Fibroblast of lung (primary cell): ENCODE measurements at regions not wholly inside any gene's neighbourhood (a gene's known extent, or its start where the extent isn't known, plus 50 kb on each side); places are given as distances from the start of the nearest gene placed in this dataset.

ENCODE experiments used
- DNase-seq, 2 donors: peaks; one replicate each; pipeline versions ENCODE4 v3.0.0 to v3.0.0-alpha.2; 2010; ENCODE audit warnings: low read depth in 2 of 2
- H2AFZ ChIP-seq: 2 replicates; pipeline ENCODE4 v1.5.1; 2012; ENCODE audit warnings: low read length, control low read depth, inconsistent platforms
- H3K27ac ChIP-seq: 2 replicates; pipeline ENCODE4 v1.5.1; 2011; ENCODE audit warnings: low read length, control low read depth; ENCODE audit not compliant: insufficient read depth
- H3K27me3 ChIP-seq: 2 replicates; pipeline ENCODE4 v1.5.1; 2011; ENCODE audit warnings: mild to moderate bottlenecking, low read length; ENCODE audit not compliant: control insufficient read depth, insufficient read depth
- H3K36me3 ChIP-seq: 2 replicates; pipeline ENCODE4 v1.5.1; 2011; ENCODE audit warnings: low read length; ENCODE audit not compliant: control insufficient read depth, insufficient read depth
- H3K4me1 ChIP-seq: 2 replicates; pipeline ENCODE4 v1.5.1; 2011; ENCODE audit warnings: low read length; ENCODE audit not compliant: control insufficient read depth, insufficient read depth; ENCODE audit errors: extremely low read depth
- H3K4me2 ChIP-seq: 2 replicates; pipeline ENCODE4 v1.5.1; 2011; ENCODE audit warnings: low read length, control low read depth; ENCODE audit not compliant: insufficient read depth; ENCODE audit errors: extremely low read depth
- H3K4me3 ChIP-seq, 4 experiments: fragments of 200-600 bp in 1 of 4; sonication (generic) in 1 of 4; replicated peaks in 1 of 4; 2 replicates each; pipeline ENCODE4 v1.5.1; 2011 to 2016; ENCODE audit warnings: low read length in 4 of 4, low read depth in 3 of 4, mild to moderate bottlenecking in 3 of 4, control low read depth in 2 of 4, inconsistent platforms in 1 of 4, mixed read lengths in 1 of 4; ENCODE audit not compliant: insufficient read depth in 1 of 4; ENCODE audit errors: control extremely low read depth in 1 of 4
- H3K79me2 ChIP-seq: 2 replicates; pipeline ENCODE4 v1.5.1; 2012; ENCODE audit warnings: mild to moderate bottlenecking, low read length, inconsistent platforms; ENCODE audit not compliant: control insufficient read depth, insufficient read depth
- H3K9ac ChIP-seq: 2 replicates; pipeline ENCODE4 v1.5.1; 2011; ENCODE audit warnings: mild to moderate bottlenecking, low read length, control low read depth; ENCODE audit not compliant: insufficient read depth
- H3K9me3 ChIP-seq: 2 replicates; pipeline ENCODE4 v1.5.1; 2012; ENCODE audit warnings: low read depth, low read length; ENCODE audit not compliant: control insufficient read depth, insufficient read depth
- H4K20me1 ChIP-seq: 2 replicates; pipeline ENCODE4 v1.5.1; 2011; ENCODE audit warnings: low read length; ENCODE audit not compliant: control insufficient read depth, insufficient read depth; ENCODE audit errors: extremely low read depth
- CTCF ChIP-seq, 2 donors: IDR thresholded peaks in 1 of 2; conservative IDR thresholded peaks in 1 of 2; 1 replicate in 1 of 2; 2 replicates in 1 of 2; pipeline ENCODE4 v1.5.1; 2011 to 2012; ENCODE audit warnings: low read length in 2 of 2, control low read depth in 1 of 2, inconsistent platforms in 1 of 2, low read depth in 1 of 2, mild to moderate bottlenecking in 1 of 2
- EZH2 ChIP-seq: IDR thresholded peaks from 2 replicates; pipeline ENCODE4 v1.5.1; 2012; ENCODE audit warnings: low read length, control low read depth, mild to moderate bottlenecking; ENCODE audit errors: missing control alignments

DNA sequence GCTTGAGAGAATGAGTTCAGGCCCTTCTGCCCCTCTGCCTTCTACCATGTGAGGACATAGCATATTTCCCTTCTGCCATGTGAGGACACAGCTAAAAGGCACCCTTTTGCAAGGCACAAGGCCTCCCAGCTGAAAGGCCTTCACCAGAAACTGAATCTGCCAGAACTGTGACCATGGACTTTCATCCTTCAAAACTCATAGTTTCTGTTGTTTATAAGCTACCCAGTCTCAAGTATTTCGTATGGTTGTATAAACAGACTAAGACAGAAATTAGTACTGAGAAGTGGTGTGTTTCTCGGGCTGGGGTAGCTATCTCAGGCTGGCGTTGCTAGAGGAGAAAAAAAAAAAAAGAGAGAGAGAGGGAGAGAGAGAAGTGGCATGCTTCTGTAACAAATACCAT, 368.6 kb downstream of the DMRTA1 start:
- Histone ChIP-seq H3K27me3 (no peaks in the 10 kb centered on the region), H4K20me1 (no peaks in the 10 kb centered on the region), H2AFZ (no peak overlapping the region), H3K79me2 (no peaks in the 10 kb centered on the region), H3K4me2 (no peak overlapping the region), H3K9ac (no peak overlapping the region), H3K4me3 (no peak overlapping the region), H3K9me3 (no peaks in the 10 kb centered on the region), H3K27ac (no peak overlapping the region), H3K4me1 (no peaks in the 10 kb centered on the region), H3K36me3 (no peaks in the 10 kb centered on the region)
- no peak for DNase-seq
- TF ChIP-seq CTCF (conservative IDR thresholded peaks at IDR 0.05 in 1 of 2, IDR thresholded peaks at IDR 0.05 in 1 of 2; ENCODE audit: low read depth in 1 of 2, low read length in 2 of 2) (no peak), EZH2 (no peak)

DNA sequence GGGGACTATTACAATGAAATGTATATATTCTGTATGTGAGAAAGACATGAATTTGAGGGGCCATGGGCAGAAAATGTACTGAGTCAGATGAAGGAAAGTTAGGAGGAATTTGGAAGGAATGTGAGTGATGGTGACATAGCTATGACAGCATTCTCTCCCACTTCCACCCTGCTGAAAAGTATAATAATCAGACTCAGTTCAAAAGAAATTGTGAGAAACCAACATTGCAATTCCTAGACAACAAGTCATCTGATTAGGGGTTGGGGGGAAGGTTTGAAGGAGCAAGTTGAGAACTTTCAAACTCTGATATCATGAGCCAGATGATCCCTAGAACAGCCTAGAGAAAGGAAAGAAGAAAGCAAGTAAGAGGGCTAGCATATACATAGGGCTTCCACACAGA, 370.6 kb downstream of the DMRTA1 start:
- Histone ChIP-seq H3K4me1 (no peaks in the 10 kb centered on the region), H3K79me2 (no peaks in the 10 kb centered on the region), H3K27ac (no peak overlapping the region), H3K9me3 (no peaks in the 10 kb centered on the region), H3K36me3 (no peaks in the 10 kb centered on the region), H3K4me2 (no peak overlapping the region), H4K20me1 (no peaks in the 10 kb centered on the region), H3K4me3 (no peak overlapping the region), H3K9ac (no peak overlapping the region), H3K27me3 (no peaks in the 10 kb centered on the region), H2AFZ (no peak overlapping the region)
- no peak for TF ChIP-seq EZH2
- no peak for TF ChIP-seq CTCF (conservative IDR thresholded peaks at IDR 0.05 in 1 of 2, IDR thresholded peaks at IDR 0.05 in 1 of 2; ENCODE audit: low read depth in 1 of 2, low read length in 2 of 2)
- DNase-seq, result peak in 1 of 2 donors; percentile 74

DNA sequence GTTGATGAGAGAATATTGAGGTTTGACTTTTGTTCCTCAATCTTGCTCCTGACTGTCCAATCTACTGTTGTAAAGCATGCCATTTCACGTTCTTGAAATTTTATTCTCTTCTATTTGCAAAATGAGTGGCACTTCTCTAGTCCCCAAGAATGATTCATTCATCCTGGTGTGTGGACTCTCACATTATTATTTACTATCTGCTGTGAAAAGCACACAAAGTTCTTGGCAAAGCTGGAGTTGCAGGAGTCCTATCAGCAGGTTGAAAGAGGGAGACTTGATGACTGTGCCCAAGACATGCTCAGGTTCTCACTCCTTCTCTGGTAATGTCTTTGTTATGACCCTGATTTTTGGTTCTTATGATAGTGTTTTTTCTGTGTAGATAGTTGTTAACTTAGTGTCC, 382.6 kb downstream of the DMRTA1 start:
- no peak for DNase-seq
- Histone ChIP-seq H3K4me2 (no peak overlapping the region), H3K4me3 (no peak overlapping the region)

More for the DNA sequence above, 382.6 kb downstream of the DMRTA1 start:
- H4K20me1 ChIP-seq, result no peaks in the 10 kb centered on the region
- H3K9me3 ChIP-seq, result no peaks in the 10 kb centered on the region
- no peaks in the 10 kb centered on the region for H3K79me2 ChIP-seq
- H3K4me1 ChIP-seq, result no peaks in the 10 kb centered on the region
- no peak overlapping the region for H2AFZ ChIP-seq
- no peaks in the 10 kb centered on the region for H3K27me3 ChIP-seq
- no peak overlapping the region for H3K9ac ChIP-seq
- no peaks in the 10 kb centered on the region for H3K36me3 ChIP-seq
- TF ChIP-seq EZH2 (no peak), CTCF (conservative IDR thresholded peaks at IDR 0.05 in 1 of 2, IDR thresholded peaks at IDR 0.05 in 1 of 2; ENCODE audit: low read depth in 1 of 2, low read length in 2 of 2) (no peak)
- H3K27ac ChIP-seq, result no peak overlapping the region
